Activated CD8-positive, alpha-beta T cell treated with anti-CD3 and anti-CD28 coated beads, Interleukin-2, amount 10 ng/mL, durations not matched to agents 7 days and 5 days (primary cell): ENCODE measurements at regions not wholly inside any gene's neighbourhood (a gene's known extent, or its start where the extent isn't known, plus 50 kb on each side); places are given as distances from the start of the nearest gene placed in this dataset.
"Not testable (repeated sequence)": the region's sequence is repeated elsewhere in the genome, so short reads cannot be mapped to it uniquely, and the experiment has no call there.

ENCODE experiments used
- ATAC-seq: fragments of 150-1000 bp; cut with Tn5 transposase; one replicate; pipeline ENCODE4 v1.10.0; 2021; ENCODE audit warnings: moderate library complexity
- CTCF ChIA-PET: fragments of 350-600 bp; sonication (Branson Sonifier 250); formaldehyde crosslinking; loops from one replicate; lab custom pipeline; 2021; ENCODE audit warnings: antibody characterized with exemption; lab: Charles Lee
- POLR2A ChIA-PET: fragments of 350-600 bp; sonication (Branson Sonifier 250); formaldehyde crosslinking; loops from one replicate; lab custom pipeline; 2021; ENCODE audit warnings: antibody characterized with exemption; lab: Charles Lee
- DNase-seq: peaks from one replicate; pipeline ENCODE4 v3.0.0-alpha.2; 2020
- H3K27ac Mint-ChIP-seq: one replicate; pipeline ENCODE4 v1.8.0; 2021; ENCODE audit warnings: mild to moderate bottlenecking, mixed read lengths
- H3K27me3 Mint-ChIP-seq: one replicate; pipeline ENCODE4 v1.8.0; 2021; ENCODE audit warnings: low read depth, mixed read lengths
- H3K36me3 Mint-ChIP-seq: one replicate; pipeline ENCODE4 v1.8.0; 2021; ENCODE audit warnings: low read depth, mixed read lengths
- H3K4me1 Mint-ChIP-seq: one replicate; pipeline ENCODE4 v1.8.0; 2021; ENCODE audit warnings: low read depth, mixed read lengths
- H3K4me3 Mint-ChIP-seq: one replicate; pipeline ENCODE4 v1.8.0; 2021; ENCODE audit warnings: mild to moderate bottlenecking, mixed read lengths
- H3K9me3 Mint-ChIP-seq: one replicate; pipeline ENCODE4 v1.8.0; 2022; ENCODE audit warnings: mixed read lengths; ENCODE audit not compliant: insufficient read depth

GRCh38 chr9:29432656-29433055, 1859.4 kb upstream of the C9orf72 start:
- H3K4me1 Mint-ChIP-seq, H3K4me3 Mint-ChIP-seq, H3K27ac Mint-ChIP-seq, DNase-seq, H3K27me3 Mint-ChIP-seq, H3K36me3 Mint-ChIP-seq, POLR2A ChIA-PET, ATAC-seq, CTCF ChIA-PET: not testable (repeated sequence)
- peaks cover 26% of the 10 kb centered on the region for H3K9me3 Mint-ChIP-seq

- ChIA-PET CTCF (no interaction called here), POLR2A (no interaction called here)
- no peaks in the 10 kb centered on the region for H3K4me1 Mint-ChIP-seq
- H3K27ac Mint-ChIP-seq: no peak overlapping the region
- peaks cover 23% of the 10 kb centered on the region for H3K9me3 Mint-ChIP-seq
- H3K27me3 Mint-ChIP-seq: no peaks in the 10 kb centered on the region
- no peak overlapping the region for H3K4me3 Mint-ChIP-seq
- DNase-seq (no peak), ATAC-seq (no peak)
- no peaks in the 10 kb centered on the region for H3K36me3 Mint-ChIP-seq
These were observed 1862.1 kb upstream of the C9orf72 start for GRCh38 chr9:29435368-29435767.

DNA sequence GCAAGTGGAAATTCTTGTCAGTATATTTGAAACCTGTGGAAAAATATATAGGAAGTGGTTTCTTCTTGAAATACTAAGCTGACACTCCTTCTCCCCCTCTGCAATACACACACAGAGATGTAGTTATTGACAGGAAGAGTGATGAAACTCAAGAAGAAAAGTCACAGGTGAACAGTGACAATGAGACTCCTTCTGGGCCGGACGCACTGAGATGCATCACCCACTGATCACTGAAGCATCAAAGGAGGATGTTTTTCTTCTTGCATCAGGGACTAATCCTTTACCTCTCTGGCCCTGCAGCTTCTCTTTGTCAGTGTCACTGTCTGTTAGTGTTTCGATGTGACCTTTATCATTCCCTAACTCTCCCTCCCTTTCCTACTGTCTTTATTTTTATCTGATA, 1864.2 kb upstream of the C9orf72 start:
- Mint-ChIP-seq H3K4me3 (no peak overlapping the region), H3K27ac (no peak overlapping the region), H3K9me3 (peaks cover 20% of the 10 kb centered on the region), H3K27me3 (no peaks in the 10 kb centered on the region), H3K36me3 (no peaks in the 10 kb centered on the region), H3K4me1 (no peaks in the 10 kb centered on the region)
- no peak for DNase-seq
- no peak for ATAC-seq
- CTCF ChIA-PET: interaction anchor here (1.2 kb wide), 1 partner anchor 9 kb away, joined by 3 read pairs; no protein-coding TSS in a partner anchor
- POLR2A ChIA-PET: no interaction called here

DNA sequence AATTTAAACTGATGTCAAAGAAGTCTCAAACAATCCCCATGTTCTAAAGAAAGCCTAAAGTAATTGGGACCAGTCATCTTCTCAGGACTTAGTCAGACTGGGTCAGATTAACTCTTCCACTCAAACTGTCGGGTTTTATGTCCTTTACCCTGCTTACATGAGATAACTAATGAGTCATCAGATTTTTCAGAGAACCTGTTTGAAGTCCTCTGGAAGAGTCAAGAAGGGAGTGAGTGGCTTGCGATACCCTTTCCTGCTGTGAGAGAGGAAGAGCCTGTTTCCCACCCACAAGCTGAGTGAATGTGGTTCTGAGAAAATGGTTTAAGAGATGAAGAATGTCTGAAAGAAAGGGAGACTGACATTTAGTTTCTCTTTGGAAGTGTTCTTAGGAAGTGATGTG, 1866.7 kb upstream of the C9orf72 start:
- H3K36me3 Mint-ChIP-seq: no peaks in the 10 kb centered on the region
- ATAC-seq (no peak), DNase-seq (no peak)
- no peak overlapping the region for H3K4me3 Mint-ChIP-seq
- H3K27ac Mint-ChIP-seq: no peak overlapping the region
- no peaks in the 10 kb centered on the region for H3K27me3 Mint-ChIP-seq
- no peaks in the 10 kb centered on the region for H3K4me1 Mint-ChIP-seq
- H3K9me3 Mint-ChIP-seq: peaks cover 7% of the 10 kb centered on the region
- ChIA-PET POLR2A (no interaction called here), CTCF (no interaction called here)

DNA sequence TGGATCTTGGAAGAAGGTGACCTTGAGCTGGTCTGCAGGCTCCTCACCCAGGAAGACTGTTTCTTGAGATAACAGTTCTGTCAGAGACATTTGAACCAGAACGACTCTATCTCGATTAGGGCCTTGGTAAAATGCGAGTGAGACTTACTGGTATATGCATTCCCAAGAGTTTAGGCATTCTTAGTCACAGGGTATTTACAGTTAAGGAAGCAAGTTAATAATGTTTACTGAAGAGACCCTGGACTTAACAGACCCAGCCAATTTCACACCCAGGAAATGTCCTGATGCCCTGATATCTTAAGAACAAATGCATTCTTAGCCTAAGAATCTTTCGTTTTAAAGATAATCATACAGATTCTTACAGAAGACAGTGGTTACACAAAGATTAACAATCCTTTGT, 1867.2 kb upstream of the C9orf72 start:
- no peaks in the 10 kb centered on the region for H3K27me3 Mint-ChIP-seq
- no peak overlapping the region for H3K4me3 Mint-ChIP-seq

DNA sequence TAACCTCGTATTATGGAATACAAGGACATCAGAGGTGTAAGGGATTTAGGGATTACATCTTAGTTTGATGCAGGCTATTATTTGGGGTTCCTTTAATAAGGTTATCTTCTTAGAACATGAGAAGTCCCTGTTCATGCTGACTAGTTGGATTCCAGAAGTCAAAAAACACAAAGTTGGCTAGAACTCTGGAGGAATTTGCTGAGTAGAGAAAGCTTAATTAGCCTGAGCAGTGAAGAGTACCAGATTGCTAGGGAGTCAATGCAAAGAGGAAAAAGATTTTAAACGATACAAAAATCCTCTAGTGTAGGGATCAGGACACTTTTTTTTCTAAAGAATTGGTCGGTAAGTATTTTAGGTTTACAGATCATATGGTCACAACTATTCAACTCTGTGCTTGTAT, 1872.5 kb upstream of the C9orf72 start:
- POLR2A ChIA-PET: no interaction called here
- DNase-seq (no peak), ATAC-seq (no peak)
- peaks cover 11% of the 10 kb centered on the region for H3K9me3 Mint-ChIP-seq
- H3K27me3 Mint-ChIP-seq: no peaks in the 10 kb centered on the region
- H3K27ac Mint-ChIP-seq: no peak overlapping the region
- no peak overlapping the region for H3K4me3 Mint-ChIP-seq
- H3K4me1 Mint-ChIP-seq: no peaks in the 10 kb centered on the region
- H3K36me3 Mint-ChIP-seq: no peaks in the 10 kb centered on the region
- CTCF ChIA-PET: no interaction called here

More for the DNA sequence above, 1867.2 kb upstream of the C9orf72 start:
- DNase-seq (no peak), ATAC-seq (no peak)
- H3K27ac Mint-ChIP-seq: no peak overlapping the region
- H3K9me3 Mint-ChIP-seq: peaks cover 7% of the 10 kb centered on the region
- POLR2A ChIA-PET: no interaction called here
- H3K4me1 Mint-ChIP-seq: no peaks in the 10 kb centered on the region
- H3K36me3 Mint-ChIP-seq: no peaks in the 10 kb centered on the region
- CTCF ChIA-PET: no interaction called here

DNA sequence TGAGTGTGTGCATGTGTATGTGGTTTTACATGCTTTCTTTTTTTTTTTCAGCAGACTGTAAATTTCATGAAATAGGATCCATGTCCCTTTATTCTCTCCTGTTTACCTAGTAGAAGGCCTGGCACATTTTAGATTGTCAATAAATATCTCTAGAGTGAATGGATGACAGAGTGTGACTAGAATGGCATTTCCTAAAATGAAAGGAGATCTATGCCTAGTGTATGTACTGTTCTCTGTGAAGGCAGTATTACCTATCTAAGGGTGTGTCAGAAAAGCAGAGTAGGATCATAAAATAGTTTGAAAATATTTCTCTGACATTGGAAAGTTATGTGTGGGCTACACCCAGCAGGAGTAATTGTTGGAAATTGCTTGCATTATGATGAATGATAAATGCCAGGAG, 1876.0 kb upstream of the C9orf72 start:
- Mint-ChIP-seq H3K27me3 (no peaks in the 10 kb centered on the region), H3K4me3 (no peak overlapping the region), H3K36me3 (no peaks in the 10 kb centered on the region), H3K9me3 (peaks cover 17% of the 10 kb centered on the region), H3K27ac (no peak overlapping the region), H3K4me1 (no peaks in the 10 kb centered on the region)
- no peak for ATAC-seq
- ChIA-PET CTCF (no interaction called here), POLR2A (no interaction called here)
- DNase-seq: no peak

GRCh38 chr9:29450343-29450875, 1877.1 kb upstream of the C9orf72 start:
- CTCF ChIA-PET, H3K4me3 Mint-ChIP-seq, H3K36me3 Mint-ChIP-seq, POLR2A ChIA-PET, H3K27me3 Mint-ChIP-seq, H3K27ac Mint-ChIP-seq, DNase-seq, ATAC-seq, H3K4me1 Mint-ChIP-seq: not testable (repeated sequence)
- H3K9me3 Mint-ChIP-seq: peaks cover 17% of the 10 kb centered on the region

DNA sequence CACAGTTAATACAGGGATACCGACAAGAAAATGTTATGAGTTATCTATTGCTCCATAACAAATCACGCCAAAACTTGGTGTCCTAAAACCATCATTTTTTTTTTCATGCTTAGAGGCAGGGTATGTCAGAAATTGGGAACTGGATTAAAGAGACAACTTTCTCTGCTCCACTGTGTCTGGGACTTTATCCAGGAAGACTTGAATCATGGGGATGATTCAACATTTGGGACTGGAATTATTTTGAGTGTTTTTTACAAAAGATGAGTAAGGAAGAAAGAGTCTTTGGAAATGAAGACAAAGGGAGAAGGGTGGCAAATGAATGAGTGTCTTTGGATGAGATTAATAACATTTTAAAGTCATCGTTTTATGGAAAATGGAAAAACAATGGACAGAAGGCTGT, 1883.7 kb upstream of the C9orf72 start:
- DNase-seq (no peak), ATAC-seq (no peak)
- H3K27ac Mint-ChIP-seq: no peak overlapping the region
- H3K4me3 Mint-ChIP-seq: no peak overlapping the region
- no peaks in the 10 kb centered on the region for H3K4me1 Mint-ChIP-seq
- ChIA-PET CTCF (no interaction called here), POLR2A (no interaction called here)
- H3K9me3 Mint-ChIP-seq: peaks cover 20% of the 10 kb centered on the region
- H3K27me3 Mint-ChIP-seq: no peaks in the 10 kb centered on the region
- H3K36me3 Mint-ChIP-seq: no peaks in the 10 kb centered on the region

DNA sequence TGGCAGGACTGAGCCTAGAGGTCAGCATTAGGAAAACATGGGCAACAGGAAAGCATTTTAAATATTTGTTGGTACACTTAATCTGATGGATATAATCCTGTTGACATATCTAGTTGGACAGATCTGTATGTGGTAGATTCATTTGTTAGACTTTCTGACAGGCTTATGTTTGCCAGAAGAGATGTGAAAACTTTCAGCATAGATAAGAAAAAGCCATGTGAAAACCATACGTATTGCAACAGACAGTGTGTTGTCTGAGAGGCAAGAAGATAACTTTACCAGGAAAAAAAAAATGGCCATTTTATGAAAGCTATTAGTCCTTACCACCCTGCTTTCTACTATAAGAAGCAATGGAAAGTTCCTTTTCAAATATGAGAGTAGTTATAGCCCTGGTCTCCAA, 1902.2 kb upstream of the C9orf72 start:
- ChIA-PET POLR2A (no interaction called here), CTCF (no interaction called here)
- no peaks in the 10 kb centered on the region for H3K36me3 Mint-ChIP-seq
- no peaks in the 10 kb centered on the region for H3K27me3 Mint-ChIP-seq
- no peaks in the 10 kb centered on the region for H3K4me1 Mint-ChIP-seq
- H3K27ac Mint-ChIP-seq: no peak overlapping the region
- ATAC-seq (no peak), DNase-seq (no peak)
- H3K4me3 Mint-ChIP-seq: no peak overlapping the region
- peaks cover 6% of the 10 kb centered on the region for H3K9me3 Mint-ChIP-seq

DNA sequence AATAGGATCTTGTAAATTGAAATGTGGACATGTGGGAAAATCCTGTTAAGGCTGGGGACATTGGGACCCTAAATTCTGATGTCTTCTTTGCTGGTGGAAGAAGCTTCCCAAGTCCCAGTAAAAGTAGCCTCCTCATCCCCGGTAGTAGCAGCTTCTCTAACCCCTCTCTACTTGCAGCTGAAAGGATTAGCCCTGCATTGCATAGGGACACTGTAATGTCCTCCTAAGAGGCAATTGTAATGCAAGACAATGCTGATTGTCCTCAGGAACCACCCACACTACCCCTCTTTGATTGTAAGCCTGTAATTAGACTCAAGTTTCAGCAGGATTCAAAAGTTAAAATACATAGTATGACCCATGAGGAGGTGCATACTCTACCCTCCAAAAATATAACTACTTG, 1938.4 kb upstream of the C9orf72 start:
- H3K27me3 Mint-ChIP-seq: no peaks in the 10 kb centered on the region
- DNase-seq (no peak), ATAC-seq (no peak)
- H3K27ac Mint-ChIP-seq: no peak overlapping the region
- H3K9me3 Mint-ChIP-seq: peaks cover 3% of the 10 kb centered on the region
- POLR2A ChIA-PET: no interaction called here
- H3K4me3 Mint-ChIP-seq: no peak overlapping the region
- no peaks in the 10 kb centered on the region for H3K4me1 Mint-ChIP-seq
- CTCF ChIA-PET: no interaction called here
- H3K36me3 Mint-ChIP-seq: no peaks in the 10 kb centered on the region

- POLR2A ChIA-PET: no interaction called here
These were observed 1941.1 kb upstream of the C9orf72 start for GRCh38 chr9:29514336-29514735.

GRCh38 chr9:29514862-29515261, 1941.6 kb upstream of the C9orf72 start:
- CTCF ChIA-PET: no interaction called here
- POLR2A ChIA-PET: no interaction called here
- Mint-ChIP-seq H3K27ac (no peak overlapping the region), H3K27me3 (no peaks in the 10 kb centered on the region), H3K4me1 (no peaks in the 10 kb centered on the region), H3K36me3 (no peaks in the 10 kb centered on the region), H3K9me3 (no peaks in the 10 kb centered on the region), H3K4me3 (no peak overlapping the region)
- DNase-seq (no peak), ATAC-seq (no peak)

More at GRCh38 chr9:29514336-29514735, 1941.1 kb upstream of the C9orf72 start:
- Mint-ChIP-seq H3K9me3 (no peaks in the 10 kb centered on the region), H3K27me3 (no peaks in the 10 kb centered on the region), H3K4me1 (no peaks in the 10 kb centered on the region), H3K27ac (no peak overlapping the region), H3K4me3 (no peak overlapping the region), H3K36me3 (no peaks in the 10 kb centered on the region)
- ATAC-seq (no peak), DNase-seq (no peak)
- CTCF ChIA-PET: no interaction called here
